OCI-LY7 (cell line): ENCODE measurements at regions not wholly inside any gene's neighbourhood (a gene's known extent, or its start where the extent isn't known, plus 50 kb on each side); places are given as distances from the start of the nearest gene placed in this dataset.

ENCODE experiments used
- BruUV-seq: library from RNA; stranded (reverse); fragments of 400-500 nt; replicated peaks from 2 replicates; lab custom pipeline; 2021; lab: Mats Ljungman, UMichigan
- CTCF ChIA-PET: fragments of 300-600 bp; sonication (Branson Sonifier 250); formaldehyde crosslinking; loops from one replicate; lab custom pipeline; 2022; ENCODE audit warnings: antibody characterized with exemption; ENCODE audit not compliant: unreplicated experiment; lab: Charles Lee
- POLR2A ChIA-PET: fragments of 300-600 bp; sonication (Branson Sonifier 250); formaldehyde crosslinking; loops from one replicate; lab custom pipeline; 2022; ENCODE audit warnings: antibody characterized with exemption; lab: Charles Lee
- DNase-seq: peaks from one replicate; pipeline ENCODE4 v3.0.0-alpha.2; 2015; ENCODE audit warnings: low spot score
- H2AFZ ChIP-seq: fragments of 200-600 bp; sonication (generic), shearing (Covaris generic); 2 replicates; pipeline ENCODE4 v1.6.1; 2014; ENCODE audit warnings: mild to moderate bottlenecking, antibody characterized with exemption, low read length, moderate library complexity
- H3K27ac ChIP-seq: fragments of 200-600 bp; sonication (generic); 2 replicates; pipeline ENCODE4 v1.5.1; 2014; ENCODE audit warnings: mixed run types, low read depth, mild to moderate bottlenecking, moderate library complexity, low read length, inconsistent platforms; ENCODE audit not compliant: poor library complexity, severe bottlenecking
- H3K36me3 ChIP-seq: fragments of 200-600 bp; sonication (generic); 2 replicates; pipeline ENCODE4 v1.6.1; 2014; ENCODE audit warnings: mild to moderate bottlenecking, antibody characterized with exemption, low read length, moderate library complexity, mixed read lengths; ENCODE audit not compliant: insufficient read depth
- H3K4me1 ChIP-seq: fragments of 200-600 bp; sonication (generic); 2 replicates; pipeline ENCODE4 v1.5.1; 2014; ENCODE audit warnings: mild to moderate bottlenecking, low read length; ENCODE audit not compliant: insufficient read depth, poor library complexity, severe bottlenecking
- H3K4me2 ChIP-seq: fragments of 200-600 bp; sonication (generic); 2 replicates; pipeline ENCODE4 v1.6.1; 2014; ENCODE audit warnings: mild to moderate bottlenecking, low read length
- H3K4me3 ChIP-seq: fragments of 200-600 bp; sonication (generic); 2 replicates; pipeline ENCODE4 v1.5.1; 2014; ENCODE audit warnings: mild to moderate bottlenecking, low read depth, low read length; ENCODE audit not compliant: poor library complexity, severe bottlenecking
- H3K79me2 ChIP-seq: fragments of 200-600 bp; sonication (generic); 2 replicates; pipeline ENCODE4 v1.6.1; 2016; ENCODE audit warnings: low read depth, mild to moderate bottlenecking, low read length, moderate library complexity, mixed read lengths; ENCODE audit not compliant: insufficient read depth
- H3K9me2 ChIP-seq: fragments of 200-600 bp; sonication (generic); 2 replicates; pipeline ENCODE4 v1.6.1; 2016; ENCODE audit warnings: mild to moderate bottlenecking, low read length, mixed read lengths; ENCODE audit not compliant: insufficient read depth
- H3K9me3 ChIP-seq: fragments of 200-600 bp; sonication (generic); 2 replicates; pipeline ENCODE4 v1.6.1; 2014; ENCODE audit warnings: mild to moderate bottlenecking, mixed run types, low read length, mixed read lengths
- H4K20me1 ChIP-seq: fragments of 200-600 bp; sonication (generic); 2 replicates; pipeline ENCODE4 v1.6.1; 2014; ENCODE audit warnings: mild to moderate bottlenecking, antibody characterized with exemption, low read length, moderate library complexity, mixed read lengths; ENCODE audit not compliant: insufficient read depth
- CTCF ChIP-seq: fragments of 200-600 bp; sonication (generic); conservative IDR thresholded peaks from 2 replicates; pipeline ENCODE4 v1.5.1; 2014; ENCODE audit warnings: mild to moderate bottlenecking, antibody characterized with exemption, low read length, moderate library complexity, mixed read lengths
- EZH2phosphoT487 ChIP-seq: fragments of 200-600 bp; sonication (generic); IDR thresholded peaks from 2 replicates; pipeline ENCODE4 v1.6.1; 2018; ENCODE audit warnings: low read depth, borderline replicate concordance, mild to moderate bottlenecking, mixed run types, antibody characterized with exemption, low read length, moderate library complexity, mixed read lengths
- intact Hi-C: fragments of 100-400 bp; cut with micrococcal nuclease; formaldehyde crosslinking; loops from one replicate; pipeline ENCODE4 v1.10.0; 2022; ENCODE audit not compliant: unreplicated experiment

DNA sequence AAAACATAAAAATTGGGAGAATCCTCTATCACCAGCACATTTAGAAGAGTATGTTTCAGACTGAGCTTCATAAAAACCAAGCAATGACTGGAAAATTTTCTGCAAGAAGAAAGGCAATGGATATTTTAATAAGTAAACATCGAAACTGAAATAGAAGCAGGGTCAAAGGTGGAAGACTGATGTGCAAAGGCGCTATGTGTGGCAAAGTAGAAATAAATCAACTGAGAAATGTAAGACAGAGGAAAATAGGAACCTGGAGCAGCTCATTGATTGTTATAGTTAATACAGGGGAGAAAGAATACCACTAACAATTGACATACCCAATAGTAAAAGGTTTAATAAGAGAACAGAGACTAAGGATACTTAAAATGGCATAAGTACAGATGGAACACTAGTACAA, 818.4 kb downstream of the SOCS6 start:
- H4K20me1 ChIP-seq, result no peaks in the 10 kb centered on the region
- no peaks in the 10 kb centered on the region for H3K9me3 ChIP-seq
- no peaks in the 10 kb centered on the region for H3K9me2 ChIP-seq
- DNase-seq, result no peak
- no peak overlapping the region for H3K4me2 ChIP-seq
- intact Hi-C loops, result no loop called here
- CTCF ChIA-PET, result no interaction called here
- no peaks in the 10 kb centered on the region for H3K36me3 ChIP-seq
- H3K27ac ChIP-seq, result no peak overlapping the region
- H3K4me3 ChIP-seq, result no peak overlapping the region
- no TSS peak for BruUV-seq
- no peaks in the 10 kb centered on the region for H3K4me1 ChIP-seq
- no peak overlapping the region for H2AFZ ChIP-seq
- POLR2A ChIA-PET, result no interaction called here
- no peaks in the 10 kb centered on the region for H3K79me2 ChIP-seq
- no peak for TF ChIP-seq EZH2phosphoT487

DNA sequence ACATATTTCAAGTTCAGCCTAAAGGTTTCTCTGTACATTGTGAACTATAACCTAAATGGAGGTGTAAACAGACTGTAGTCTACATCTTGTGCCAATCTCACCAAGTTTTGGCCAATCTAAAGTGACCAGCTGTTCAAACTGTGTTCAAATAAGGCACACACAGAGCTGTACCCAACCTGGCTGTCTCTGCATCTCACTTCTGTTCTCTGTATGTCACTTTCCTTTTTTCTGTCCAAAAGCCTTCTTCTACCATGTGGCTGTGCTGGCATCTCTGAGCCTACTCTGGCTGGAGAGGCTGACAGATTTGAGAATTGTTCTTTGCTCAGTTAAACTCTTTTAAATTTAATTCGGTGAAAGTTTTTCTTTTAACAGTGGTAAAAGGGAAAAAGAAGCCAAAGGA, 817.9 kb downstream of the SOCS6 start:
- H3K4me3 ChIP-seq, result no peak overlapping the region
- TF ChIP-seq CTCF (no peak), EZH2phosphoT487 (no peak)
- no peaks in the 10 kb centered on the region for H3K9me3 ChIP-seq
- no peaks in the 10 kb centered on the region for H3K79me2 ChIP-seq
- intact Hi-C loops, result no loop called here
- H3K9me2 ChIP-seq, result no peaks in the 10 kb centered on the region
- CTCF ChIA-PET, result no interaction called here
- H3K4me2 ChIP-seq, result no peak overlapping the region
- no peaks in the 10 kb centered on the region for H3K4me1 ChIP-seq
- H3K27ac ChIP-seq, result no peak overlapping the region
- no peaks in the 10 kb centered on the region for H3K36me3 ChIP-seq
- no peak for DNase-seq
- H4K20me1 ChIP-seq, result no peaks in the 10 kb centered on the region
- no peak overlapping the region for H2AFZ ChIP-seq
- POLR2A ChIA-PET, result interaction anchor here (0.9 kb wide), 1 partner anchor 93 kb away, joined by 3 read pairs; no protein-coding TSS in a partner anchor
- no TSS peak for BruUV-seq

GRCh38 chr18:71105994-71106546, 817.2 kb downstream of the SOCS6 start:
- DNase-seq, result no peak
- Histone ChIP-seq H3K36me3 (no peaks in the 10 kb centered on the region), H3K79me2 (no peaks in the 10 kb centered on the region), H3K4me3 (no peak overlapping the region), H3K27ac (no peak overlapping the region), H3K9me3 (no peaks in the 10 kb centered on the region), H3K4me2 (no peak overlapping the region), H3K9me2 (no peaks in the 10 kb centered on the region), H2AFZ (no peak overlapping the region), H4K20me1 (no peaks in the 10 kb centered on the region), H3K4me1 (no peaks in the 10 kb centered on the region)
- ChIA-PET CTCF (no interaction called here), POLR2A (interaction anchor here (0.9 kb wide), 1 partner anchor 93 kb away, joined by 3 read pairs; no protein-coding TSS in a partner anchor)
- TF ChIP-seq CTCF (no peak), EZH2phosphoT487 (no peak)
- BruUV-seq, result no TSS peak
- intact Hi-C loops, result no loop called here
